GM18519 (cell line): ENCODE measurements at regions not wholly inside any gene's neighbourhood (a gene's known extent, or its start where the extent isn't known, plus 50 kb on each side); places are given as distances from the start of the nearest gene placed in this dataset.

Source experiments
- ATAC-seq: cut with Tn5 transposase; IDR thresholded peaks from one replicate; pipeline ENCODE4 v1.9.1; 2021; ENCODE audit warnings: mild to moderate bottlenecking, moderate library complexity; ENCODE audit not compliant: unreplicated experiment, low FRiP score

- no peak for ATAC-seq
Measured at GRCh38 chr5:29795096-29795652, 1398.3 kb upstream of the CDH6 start.

- no peak for ATAC-seq
Measured at GRCh38 chr5:29794141-29794787, 1399.2 kb upstream of the CDH6 start.

GRCh38 chr5:29790281-29790680 is 1403.2 kb upstream of the CDH6 start:
- no peak for ATAC-seq

- no peak for ATAC-seq
Measured at GRCh38 chr5:29780401-29780800, 1413.1 kb upstream of the CDH6 start.

- no peak for ATAC-seq
Measured at GRCh38 chr5:29779141-29779540, 1414.3 kb upstream of the CDH6 start.

- no peak for ATAC-seq
Measured at GRCh38 chr5:29777373-29777772, 1416.1 kb upstream of the CDH6 start.

- ATAC-seq: no peak
Measured at GRCh38 chr5:29770936-29771335, 1422.5 kb upstream of the CDH6 start.

- ATAC-seq: no peak
Measured at GRCh38 chr5:29769474-29769873, 1424.0 kb upstream of the CDH6 start.

- no peak for ATAC-seq
Measured at GRCh38 chr5:29758986-29759421, 1434.5 kb upstream of the CDH6 start.

- ATAC-seq: no peak
Measured at GRCh38 chr5:29750453-29750852, 1443.0 kb upstream of the CDH6 start.

GRCh38 chr5:29744618-29745017 is 1448.9 kb upstream of the CDH6 start:
- ATAC-seq: no peak

- ATAC-seq: no peak
Measured at GRCh38 chr5:29720954-29721353, 1472.5 kb upstream of the CDH6 start.

GRCh38 chr5:29719171-29719570 is 1474.3 kb upstream of the CDH6 start:
- ATAC-seq: no peak

- ATAC-seq: no peak
Measured at GRCh38 chr5:29715167-29715566, 1478.3 kb upstream of the CDH6 start.

- ATAC-seq: no peak
Measured at GRCh38 chr5:29702875-29703274, 1490.6 kb upstream of the CDH6 start.

GRCh38 chr5:29701600-29701999 is 1491.9 kb upstream of the CDH6 start:
- no peak for ATAC-seq

GRCh38 chr5:29697785-29698414 is 1495.6 kb upstream of the CDH6 start:
- no peak for ATAC-seq

- ATAC-seq: no peak
Measured at GRCh38 chr5:29697278-29697677, 1496.2 kb upstream of the CDH6 start.

- no peak for ATAC-seq
Measured at GRCh38 chr5:29672678-29673077, 1520.8 kb upstream of the CDH6 start.

GRCh38 chr5:29662876-29663275 is 1530.6 kb upstream of the CDH6 start:
- ATAC-seq: no peak

- no peak for ATAC-seq
Measured at GRCh38 chr5:29654954-29655353, 1538.5 kb upstream of the CDH6 start.

- no peak for ATAC-seq
Measured at GRCh38 chr5:29649321-29649720, 1544.2 kb upstream of the CDH6 start.
